ENCODE measurements at regions not wholly inside any gene's neighbourhood (a gene's known extent, or its start where the extent isn't known, plus 50 kb on each side); places are given as distances from the start of the nearest gene placed in this dataset.

DNA sequence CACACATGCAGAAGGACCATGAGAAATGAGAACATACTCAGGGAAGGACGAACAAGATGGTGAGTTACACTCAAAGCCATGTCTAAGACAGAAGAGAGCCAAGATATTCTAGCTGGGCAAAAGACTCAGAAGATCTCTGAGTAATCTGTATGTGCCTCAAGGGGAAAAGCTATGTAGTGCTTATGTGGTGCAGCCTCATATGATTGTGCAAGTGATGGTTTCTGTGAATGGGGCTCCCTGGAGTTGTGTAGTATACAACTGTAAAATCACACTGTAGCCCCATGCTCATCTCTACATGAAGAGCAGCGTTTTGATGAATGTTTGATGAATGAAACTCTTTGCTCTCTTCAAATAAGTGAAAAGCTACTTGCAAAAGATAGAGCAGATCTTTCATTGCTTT is 57.5 kb downstream of the OSR1 start:
- DNase-seq, result no peak

DNA sequence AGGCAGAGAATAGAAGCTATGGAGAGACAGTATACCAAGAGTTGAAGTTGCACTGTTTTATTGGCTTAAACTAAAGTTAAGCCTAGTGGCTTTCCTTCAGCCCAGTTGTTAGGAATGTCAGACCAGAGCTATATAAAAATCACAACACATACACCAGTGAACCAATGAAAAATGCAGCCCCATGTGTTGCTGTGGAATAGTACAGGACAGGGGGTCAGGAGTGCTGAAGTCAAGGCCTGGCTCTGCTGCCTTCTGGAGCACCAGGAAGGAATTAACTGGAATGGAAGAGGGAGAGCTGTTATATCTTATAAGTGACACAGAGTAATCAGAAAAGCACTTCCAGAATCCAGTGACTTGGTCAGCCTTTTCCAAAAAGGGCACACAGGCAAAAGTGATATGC is 58.9 kb downstream of the OSR1 start:
- DNase-seq, result no peak

DNA sequence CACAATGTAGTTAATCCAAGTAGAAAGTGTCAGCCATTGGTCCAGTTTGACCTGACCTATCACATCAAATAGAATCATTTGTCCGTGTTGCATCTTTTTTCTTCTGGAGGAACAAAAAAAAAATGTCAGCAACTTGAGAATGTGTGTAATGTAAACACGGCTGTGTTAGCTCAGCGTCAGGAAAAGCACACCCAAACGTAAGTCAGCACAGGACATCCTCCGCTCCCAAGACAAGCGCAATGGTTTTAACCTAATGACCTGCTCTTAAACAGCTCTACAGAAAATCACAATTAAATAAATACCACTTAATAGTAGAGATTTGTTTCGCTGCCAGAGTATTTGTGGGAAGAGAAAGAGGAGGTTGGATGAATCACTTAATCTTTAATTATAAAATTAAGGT is 59.4 kb downstream of the OSR1 start:
- DNase-seq, result no peak

DNA sequence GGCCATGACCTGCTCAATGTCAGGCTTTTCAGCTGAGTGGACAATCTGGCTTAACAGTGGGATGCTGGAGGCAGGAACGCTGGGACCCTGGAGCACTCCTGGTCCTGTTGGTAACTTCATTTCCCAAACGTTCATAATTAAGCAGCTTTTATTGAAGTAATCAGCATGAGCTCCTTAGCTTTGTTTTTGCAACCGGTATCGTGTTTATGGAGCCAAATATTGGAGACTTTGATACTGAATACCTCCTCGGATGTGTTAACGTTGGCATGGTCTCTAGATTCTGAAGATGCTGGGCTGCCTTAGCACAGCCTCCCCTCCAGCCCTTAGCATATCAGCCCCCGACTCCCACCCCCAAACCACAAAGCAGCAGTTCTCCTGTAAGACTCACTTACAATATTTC is 60.7 kb downstream of the OSR1 start:
- no peak for DNase-seq

DNA sequence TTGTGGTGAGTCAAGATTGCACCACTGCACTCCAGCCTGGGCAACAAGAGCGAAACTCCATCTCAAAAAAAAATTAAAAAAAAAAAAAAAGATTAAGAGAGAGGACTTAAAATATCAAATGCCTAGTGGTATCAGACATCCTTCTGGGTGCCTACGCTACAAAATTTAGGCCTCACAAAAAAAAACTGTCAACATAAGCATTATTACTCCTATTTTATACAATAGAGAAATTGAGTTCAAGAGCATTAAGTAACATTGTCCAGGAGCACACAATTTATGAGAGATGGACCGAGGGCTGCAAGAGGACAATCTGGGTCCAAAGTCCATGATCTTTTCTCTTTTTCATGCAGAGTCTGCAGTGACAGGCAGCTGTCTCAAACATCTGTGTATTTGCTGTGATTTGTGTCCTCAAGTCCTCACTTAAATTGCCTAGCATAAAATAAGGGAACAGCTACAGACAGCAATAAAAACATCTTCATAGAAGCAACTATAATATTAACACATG is 62.4 kb downstream of the OSR1 start:
- no peak for DNase-seq

DNA sequence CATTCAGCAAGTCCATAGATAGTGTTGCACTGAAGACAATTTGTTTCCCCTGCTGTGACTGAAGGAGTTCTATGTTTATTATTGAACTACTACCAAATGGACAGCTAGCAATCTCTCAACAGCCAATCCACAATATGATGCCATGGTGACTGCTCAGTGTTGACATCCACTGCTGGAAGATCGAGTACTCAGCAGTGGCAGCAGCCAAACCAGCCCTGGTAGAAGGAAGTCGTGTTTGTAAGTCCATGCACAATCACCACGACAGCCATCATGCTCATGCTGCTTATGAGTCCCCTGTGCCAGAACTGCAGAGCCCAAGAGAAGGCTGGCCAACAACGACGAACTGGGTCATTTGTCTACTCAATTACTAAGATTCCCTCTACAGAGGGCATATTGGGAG is 66.4 kb downstream of the OSR1 start:
- no peak for DNase-seq

DNA sequence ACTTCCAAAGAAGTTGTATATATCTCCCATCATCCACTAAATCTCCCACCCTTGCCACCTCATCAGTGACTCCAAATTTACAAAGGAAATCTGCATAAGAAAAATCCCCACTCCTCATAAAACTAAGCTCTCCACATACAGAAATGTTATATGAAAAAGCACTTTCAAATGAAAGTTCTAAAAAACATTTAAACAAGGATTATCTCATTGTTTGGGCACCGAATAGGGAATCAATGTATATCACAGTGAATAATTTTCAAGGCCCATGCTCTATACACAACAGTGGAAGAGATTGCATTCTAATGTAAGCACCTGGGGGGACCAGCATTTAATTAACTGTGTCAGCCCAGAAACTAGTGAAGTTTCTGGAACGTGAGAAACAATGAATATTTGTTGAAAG is 70.1 kb downstream of the OSR1 start:
- no peak for DNase-seq

DNA sequence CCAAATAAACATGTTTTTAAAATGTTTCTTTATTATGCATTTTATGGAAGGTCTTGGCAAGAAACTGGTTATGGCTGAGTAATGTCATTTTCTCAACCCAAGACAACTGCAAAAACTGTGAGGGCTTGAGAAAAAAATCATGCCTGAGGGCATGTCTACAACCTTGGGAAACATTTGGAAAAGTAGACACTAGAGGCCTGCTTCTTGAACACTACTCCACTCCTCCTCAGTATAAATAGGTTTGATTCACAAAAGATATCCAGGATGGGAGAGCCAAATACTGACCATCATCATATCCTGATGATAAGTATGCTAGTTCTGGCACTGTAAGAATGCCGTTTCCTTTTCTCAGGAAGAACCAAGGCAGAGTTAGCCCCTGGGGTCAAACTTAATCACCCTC is 71.1 kb downstream of the OSR1 start:
- no peak for DNase-seq

DNA sequence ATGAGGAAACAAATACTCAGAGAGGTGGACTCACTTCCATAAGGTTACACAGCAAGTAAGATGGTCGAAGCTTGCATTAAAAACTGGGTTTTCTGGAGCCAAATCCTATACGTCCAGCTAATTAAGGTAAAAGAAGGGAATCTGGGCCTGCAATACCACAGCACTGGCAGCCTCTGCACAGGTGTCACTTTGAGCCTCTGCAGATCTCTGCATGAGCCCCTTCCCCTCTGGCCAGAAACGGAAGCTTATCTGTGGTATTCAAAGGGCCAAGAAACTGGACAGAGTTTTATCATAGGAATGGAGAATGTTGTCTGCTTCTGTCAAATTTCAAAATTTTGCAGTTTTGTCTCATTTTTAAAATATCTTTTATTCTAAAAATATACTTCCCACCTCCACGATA is 76.1 kb downstream of the OSR1 start:
- no peak for DNase-seq

DNA sequence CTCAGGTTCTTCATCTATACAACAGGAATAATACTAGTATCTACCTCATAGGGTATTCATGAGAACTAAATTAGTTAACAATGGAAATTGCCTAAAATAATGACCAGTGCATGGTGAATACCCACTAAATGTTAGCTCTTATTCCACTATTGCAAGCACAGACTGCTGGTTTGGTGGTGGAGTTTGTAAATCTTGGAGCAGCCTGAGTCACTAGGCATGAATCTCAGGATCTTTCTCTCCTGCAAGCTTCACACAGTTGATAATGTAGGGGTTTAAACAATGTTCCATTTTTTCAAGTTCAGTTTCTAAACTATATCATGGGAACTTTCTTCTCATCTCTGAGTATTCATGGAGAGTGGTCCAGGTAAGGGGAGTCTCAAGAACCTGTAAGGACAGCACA is 84.0 kb downstream of the OSR1 start:
- no peak for DNase-seq

DNA sequence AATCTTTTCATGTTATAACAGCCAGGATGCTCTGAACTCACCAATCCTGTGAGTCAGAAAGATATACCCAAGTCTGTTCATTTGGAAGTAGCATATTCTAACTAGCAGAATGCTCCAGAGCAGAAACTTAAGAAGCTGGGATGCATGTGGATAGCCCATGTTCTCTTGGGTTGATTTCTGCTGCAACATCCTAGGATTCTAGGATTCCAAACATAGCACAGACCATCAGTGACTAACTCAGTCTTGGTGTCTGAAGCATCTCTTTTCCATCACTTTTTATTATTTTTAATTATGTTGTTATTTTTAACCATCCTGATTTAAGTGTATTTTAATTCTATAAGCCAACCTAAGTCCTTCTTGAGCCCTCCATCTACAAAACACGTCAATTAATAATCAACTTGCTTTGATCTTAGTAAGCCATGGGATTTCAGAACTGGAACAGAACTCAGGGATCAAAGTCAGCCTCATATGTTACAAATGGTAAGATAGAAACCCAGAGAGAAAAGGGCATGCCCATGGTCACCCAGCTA is 85.4 kb downstream of the OSR1 start:
- no peak for DNase-seq

DNA sequence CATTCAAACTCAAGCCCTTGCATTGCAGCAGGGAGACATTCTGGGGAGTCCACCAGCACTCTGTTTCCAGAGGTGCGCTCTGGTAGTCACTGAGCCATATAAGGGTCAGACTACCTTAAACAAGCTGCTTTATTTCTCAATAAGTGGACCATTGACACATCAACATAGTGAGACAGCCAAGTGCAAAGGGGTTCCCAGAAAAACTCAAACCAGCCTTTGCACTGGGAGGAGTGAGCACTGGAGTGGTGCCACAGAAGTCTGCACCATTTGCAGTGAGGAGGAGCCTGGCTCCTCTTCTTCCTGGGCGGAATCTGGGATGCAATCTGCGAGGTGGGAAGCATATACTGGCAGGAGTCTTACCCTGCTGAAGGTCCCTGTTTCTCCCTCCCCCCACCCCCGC is 86.4 kb downstream of the OSR1 start:
- no peak for DNase-seq

DNA sequence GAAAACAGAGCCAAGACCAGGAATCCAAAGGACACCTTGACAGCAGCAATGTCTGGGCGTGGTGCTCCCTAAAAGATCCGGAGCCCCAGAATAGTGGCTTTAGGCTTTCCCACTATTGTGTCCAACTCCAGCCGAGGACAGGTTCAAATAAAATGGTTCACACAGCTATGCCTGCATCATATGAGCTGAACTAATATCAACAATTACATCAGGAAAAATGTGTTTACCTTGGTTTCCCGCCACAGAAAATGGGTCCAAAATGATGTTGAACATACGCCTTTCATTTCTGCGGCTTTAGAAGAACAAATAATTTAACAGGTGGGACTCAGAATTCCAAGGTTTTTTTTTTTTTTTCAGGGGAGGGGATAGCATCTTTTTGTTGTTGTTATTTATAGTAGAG is 93.6 kb downstream of the OSR1 start:
- DNase-seq, result no peak

DNA sequence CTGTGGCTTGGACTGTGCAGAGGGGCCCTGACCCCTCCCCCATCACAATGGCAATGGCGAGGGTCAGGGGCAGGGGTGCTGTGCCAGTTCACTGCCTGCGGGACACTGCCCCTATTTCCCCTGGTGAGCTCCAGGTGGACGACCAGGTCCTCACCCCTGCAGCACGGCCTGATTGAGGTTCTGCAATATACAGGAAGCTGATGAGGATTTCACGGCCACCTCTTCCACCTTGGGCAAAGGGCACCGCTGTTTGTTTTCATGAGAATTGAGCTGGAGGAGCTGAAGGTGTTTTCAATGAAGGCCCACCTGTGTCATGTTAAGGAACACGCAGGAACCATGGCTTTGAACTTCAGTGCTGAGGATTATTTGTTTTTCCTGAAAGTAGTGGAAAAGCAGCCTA is 96.3 kb downstream of the OSR1 start:
- DNase-seq, result no peak

DNA sequence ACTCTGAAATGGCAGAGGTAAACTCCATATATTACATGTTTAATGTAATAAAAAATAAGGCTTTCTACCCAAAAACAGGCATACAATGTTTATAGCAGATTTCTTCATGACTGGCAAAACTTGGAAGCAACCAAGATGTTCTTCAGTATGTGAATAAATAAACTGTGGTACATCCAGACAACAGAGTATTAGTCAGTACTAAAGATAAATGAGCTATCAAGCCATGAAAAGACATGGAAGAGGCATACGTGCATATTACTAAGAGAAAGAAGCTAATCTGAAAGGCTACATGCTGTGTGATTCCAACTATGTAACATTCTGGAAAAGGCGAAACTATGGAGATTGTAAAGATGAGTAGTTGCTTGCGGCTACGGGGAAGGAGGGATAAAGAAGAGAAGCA is 97.4 kb downstream of the OSR1 start:
- DNase-seq, result no peak

DNA sequence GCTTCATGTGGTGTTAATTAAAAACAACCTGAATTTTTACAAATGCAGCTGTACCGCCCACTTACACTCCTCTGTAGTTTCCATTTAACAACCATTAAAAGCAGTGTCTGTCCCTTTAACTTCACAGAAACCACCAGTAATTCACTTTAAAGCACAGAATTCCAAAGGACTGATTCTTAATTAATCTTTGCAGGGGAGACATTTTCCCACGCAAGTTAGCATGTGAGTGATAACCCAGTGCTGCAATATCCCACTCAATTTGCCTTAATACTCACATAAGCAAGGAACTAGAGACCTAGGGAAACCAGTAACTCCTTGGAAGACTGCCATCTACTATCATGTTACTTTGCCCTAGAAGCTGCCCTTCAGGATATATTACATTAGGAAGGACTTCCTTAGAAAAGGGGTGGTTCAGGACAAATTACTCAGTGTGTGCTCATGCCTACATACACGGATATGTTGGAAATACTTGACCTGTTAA is 102.3 kb downstream of the OSR1 start:
- DNase-seq, result no peak

DNA sequence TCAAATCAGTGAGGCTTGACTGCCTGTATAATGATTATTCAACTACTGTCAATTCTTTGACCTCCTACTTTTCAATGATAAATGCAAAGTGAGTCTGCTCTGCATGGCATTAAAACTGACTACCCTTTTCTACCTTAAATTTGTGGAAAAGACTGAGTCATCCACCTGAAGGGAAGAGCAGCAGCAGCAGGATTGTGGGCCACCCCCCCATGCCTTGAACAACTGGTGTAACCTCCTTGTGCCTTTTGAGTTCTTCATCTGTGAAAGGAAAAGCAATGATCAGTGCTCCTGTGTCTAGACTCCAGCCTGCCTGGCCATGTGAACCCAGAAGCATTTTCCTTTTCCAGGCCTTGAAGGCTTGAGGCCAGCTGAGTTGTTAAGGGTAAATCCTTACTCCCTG is 102.9 kb downstream of the OSR1 start:
- DNase-seq, result no peak

DNA sequence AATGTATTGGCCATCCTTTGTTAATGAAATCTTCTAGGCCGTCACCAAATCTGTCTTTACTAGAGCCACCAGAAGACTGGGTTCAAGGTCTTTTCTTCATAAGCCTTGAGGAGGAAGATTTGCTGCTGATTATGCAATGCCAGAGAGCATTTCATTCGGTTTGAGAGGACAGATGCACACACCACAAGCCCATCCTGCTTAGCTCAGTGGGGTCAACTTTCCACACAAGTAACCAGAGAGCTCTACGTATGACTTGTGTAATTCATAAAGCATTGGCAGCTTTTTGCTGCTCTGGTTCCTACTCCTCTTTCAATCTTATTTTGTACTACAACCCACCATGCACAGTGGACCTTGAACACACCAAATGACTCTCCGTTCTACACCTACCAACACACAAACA is 106.9 kb downstream of the OSR1 start:
- DNase-seq, result no peak

DNA sequence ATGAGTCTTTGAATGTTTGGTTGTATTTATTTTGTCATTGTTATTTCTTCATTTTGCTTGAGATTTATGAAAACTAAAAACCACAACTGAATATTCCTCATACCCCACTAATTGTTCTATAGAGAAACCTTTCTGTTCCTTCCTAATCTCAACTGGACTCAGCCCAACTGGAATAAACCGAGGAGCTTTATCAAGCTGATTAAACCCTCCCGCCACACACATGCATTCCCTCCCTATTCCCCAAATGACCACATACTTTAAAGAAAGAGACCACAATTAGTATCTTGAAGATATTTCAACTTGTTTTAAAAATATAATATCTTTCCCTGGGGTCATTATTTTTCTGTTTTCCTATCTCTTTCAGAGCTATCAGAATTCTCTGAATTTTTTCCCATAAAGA is 107.5 kb downstream of the OSR1 start:
- DNase-seq, result no peak

DNA sequence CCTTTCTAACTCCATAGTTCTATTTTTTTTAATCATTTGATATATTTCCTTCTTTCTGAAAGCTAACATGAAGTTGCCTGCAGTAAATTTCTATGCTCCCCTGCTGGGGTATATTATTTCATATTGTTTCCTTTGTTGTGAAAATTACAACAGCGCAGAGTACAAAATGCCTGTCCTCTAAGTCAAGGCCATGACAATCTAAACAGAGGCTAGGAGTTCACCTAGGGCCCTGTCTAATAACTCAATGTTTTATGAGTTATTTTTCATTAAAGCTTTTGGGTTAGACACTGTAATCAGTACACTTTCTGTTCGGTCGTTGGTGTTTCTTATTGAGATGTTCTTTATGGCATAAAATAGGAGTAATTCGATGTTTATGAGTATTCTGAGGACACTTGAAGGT is 111.2 kb downstream of the OSR1 start:
- no peak for DNase-seq

DNA sequence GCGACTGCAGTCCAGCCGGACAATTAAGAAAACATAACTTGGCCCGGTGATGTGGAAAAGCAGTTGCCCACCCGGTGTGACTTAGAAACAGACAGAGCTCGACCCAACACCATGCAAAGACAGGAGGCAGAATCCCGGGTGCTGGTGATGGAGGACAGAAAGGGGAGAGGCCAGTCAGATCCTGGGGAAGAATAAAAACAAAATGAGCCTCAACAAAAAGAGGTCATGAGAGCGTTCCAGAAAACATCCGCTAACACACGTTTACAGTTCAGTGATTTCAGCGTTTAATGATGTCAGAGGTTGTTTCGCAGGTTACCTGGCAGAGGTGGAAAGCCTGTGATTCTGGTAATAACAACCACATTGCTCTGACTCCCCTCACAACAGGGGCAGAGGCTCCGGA is 111.9 kb downstream of the OSR1 start:
- no peak for DNase-seq

DNA sequence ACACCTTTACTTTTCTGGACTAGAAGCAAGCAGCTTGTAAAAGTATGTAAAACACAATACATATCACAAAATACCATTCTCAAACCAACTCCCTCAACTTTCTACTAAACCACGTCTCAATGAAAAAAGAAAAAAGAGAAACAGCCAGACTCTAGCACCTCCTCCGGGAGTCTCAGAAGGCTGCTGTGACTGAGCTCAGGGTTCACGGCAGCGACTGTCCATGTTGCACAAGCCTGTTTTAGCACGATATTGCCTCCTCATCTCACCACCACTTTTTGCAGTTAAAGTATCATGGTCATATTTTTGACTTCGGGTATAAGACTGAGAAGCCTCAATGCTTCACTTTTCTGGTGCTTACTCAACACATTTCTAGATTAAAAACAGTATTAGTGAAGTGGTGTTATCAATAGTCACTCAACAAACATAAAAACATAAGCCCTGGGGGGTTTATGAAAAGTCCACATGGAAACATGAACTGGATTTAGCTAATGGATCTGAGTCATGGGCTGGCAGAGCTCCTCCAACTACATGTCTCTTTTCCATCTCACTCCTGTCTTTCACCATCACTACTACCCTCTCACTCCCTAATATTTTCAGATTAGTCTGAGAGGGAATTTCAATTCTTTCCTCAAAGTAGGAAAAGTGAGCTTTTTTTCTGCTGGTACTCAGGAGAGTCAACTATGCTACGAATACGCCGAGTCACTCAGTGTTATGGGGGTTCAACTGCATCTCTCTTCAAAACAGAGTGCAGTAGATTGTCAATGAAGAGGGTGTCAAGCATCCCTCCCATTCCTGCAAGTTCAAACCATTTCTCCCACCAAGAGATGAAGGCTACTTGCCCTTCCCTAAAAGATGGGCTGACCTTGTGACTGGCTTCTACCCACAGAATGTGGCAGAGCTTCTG is 113.7 kb downstream of the OSR1 start:
- no peak for DNase-seq

DNA sequence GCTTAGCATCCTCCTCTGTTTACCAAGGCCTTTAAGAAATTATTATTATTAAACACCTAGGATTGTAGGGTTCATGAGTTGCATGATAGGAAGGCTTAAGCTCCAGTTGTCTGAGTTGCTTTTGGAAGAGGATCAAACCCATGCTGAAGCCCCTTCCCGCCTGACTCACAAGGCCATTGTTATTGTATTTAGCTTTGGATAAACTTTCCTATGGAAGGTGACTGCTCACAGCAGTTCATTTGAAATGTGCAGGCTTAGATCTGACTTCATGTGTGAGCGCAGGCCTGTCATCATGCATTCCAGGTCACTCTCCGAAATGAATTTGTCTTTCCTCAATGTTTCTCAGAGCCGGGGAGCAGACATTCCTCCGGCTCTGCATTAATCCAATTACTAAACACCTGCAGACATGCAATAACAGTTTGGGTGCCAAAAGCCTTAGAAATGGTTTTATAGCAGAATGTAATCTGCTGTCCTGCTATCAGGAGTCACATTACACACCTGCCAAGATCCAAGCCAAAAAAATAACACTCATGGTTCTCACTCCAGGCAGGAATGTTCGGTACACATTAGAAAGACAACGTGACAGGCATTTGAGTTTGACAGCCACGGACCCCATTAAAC is 119.9 kb downstream of the OSR1 start:
- DNase-seq, result no peak

DNA sequence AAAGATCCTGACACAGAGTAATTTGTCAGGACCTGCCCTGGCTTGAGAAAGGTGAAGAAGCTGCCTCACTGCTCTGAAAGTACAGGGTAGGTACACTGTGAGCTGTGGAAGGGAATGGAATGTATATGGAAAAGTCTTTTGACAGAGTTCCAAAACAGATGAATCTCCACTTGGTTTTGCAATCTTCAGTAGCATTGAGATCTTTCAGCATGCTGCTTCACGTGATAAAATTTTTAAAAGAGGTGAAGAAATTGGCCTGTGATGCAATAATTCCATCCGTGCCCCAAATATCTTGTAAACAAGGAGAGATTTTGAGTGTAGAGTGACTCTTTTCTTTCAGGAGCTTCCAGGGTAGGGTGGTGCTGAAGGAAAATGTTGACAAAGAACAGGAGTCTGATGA is 123.1 kb downstream of the OSR1 start:
- DNase-seq, result no peak
